ENCODE measurements at regions not wholly inside any gene's neighbourhood (a gene's known extent, or its start where the extent isn't known, plus 50 kb on each side); places are given as distances from the start of the nearest gene placed in this dataset.

- TF ChIP-seq CTCF (IDR thresholded peaks at IDR 0.05) (no peak), EP300 (IDR thresholded peaks at IDR 0.05) (no peak)
Observed at GRCh38 chr4:30181512-30181911, 538.7 kb upstream of the PCDH7 start.
